ENCODE measurements at regions not wholly inside any gene's neighbourhood (a gene's known extent, or its start where the extent isn't known, plus 50 kb on each side); places are given as distances from the start of the nearest gene placed in this dataset.
A peak's percentile ranks its signal among the peaks of the same experiment; 100 is the strongest.

GRCh38 chrX:125895518-125895917, 270.6 kb downstream of the DCAF12L2 start:
- FAIRE-seq: no peak
- no peak for DNase-seq (ENCODE audit: insufficient read length, low spot score)
- TF ChIP-seq POLR2AphosphoS5 (IDR thresholded peaks at IDR 0.05; ENCODE audit: low read depth, low read length): no peak
- TF ChIP-seq SPI1 (IDR thresholded peaks at IDR 0.05; ENCODE audit: low read depth, low read length): no peak
- no peak for TF ChIP-seq PAX5 (IDR thresholded peaks at IDR 0.05; ENCODE audit: insufficient read depth, low read length, severe bottlenecking)

GRCh38 chrX:125926295-125926694, 239.8 kb downstream of the DCAF12L2 start:
- FAIRE-seq (no peak), DNase-seq (ENCODE audit: insufficient read length, low spot score) (no peak)

GRCh38 chrX:125940985-125941384, 225.1 kb downstream of the DCAF12L2 start:
- no peak for TF ChIP-seq POU2F2 (IDR thresholded peaks at IDR 0.05; ENCODE audit: low read depth, low read length)
- no peak for TF ChIP-seq POLR2A (IDR thresholded peaks at IDR 0.05; ENCODE audit: low read depth, low read length)
- no peak for TF ChIP-seq SPI1 (IDR thresholded peaks at IDR 0.05; ENCODE audit: low read depth, low read length)
- no peak for TF ChIP-seq POLR2AphosphoS5 (IDR thresholded peaks at IDR 0.05; ENCODE audit: low read depth, low read length)
- no peak for TF ChIP-seq PAX5 (IDR thresholded peaks at IDR 0.05; ENCODE audit: insufficient read depth, low read length, severe bottlenecking)
- FAIRE-seq: no peak
- no peak for DNase-seq (ENCODE audit: insufficient read length, low spot score)

More at GRCh38 chrX:125926295-125926694, 239.8 kb downstream of the DCAF12L2 start:
- no peak for TF ChIP-seq SPI1 (IDR thresholded peaks at IDR 0.05; ENCODE audit: low read depth, low read length)
- no peak for TF ChIP-seq POLR2A (IDR thresholded peaks at IDR 0.05; ENCODE audit: low read depth, low read length)

GRCh38 chrX:125947501-125947900, 218.6 kb downstream of the DCAF12L2 start:
- TF ChIP-seq PAX5 (IDR thresholded peaks at IDR 0.05; ENCODE audit: insufficient read depth, low read length, severe bottlenecking): no peak
- no peak for TF ChIP-seq POU2F2 (IDR thresholded peaks at IDR 0.05; ENCODE audit: low read depth, low read length)
- TF ChIP-seq TAF1 (IDR thresholded peaks at IDR 0.05; ENCODE audit: low read depth, low read length): no peak
- no peak for TF ChIP-seq POLR2AphosphoS5 (IDR thresholded peaks at IDR 0.05; ENCODE audit: low read depth, low read length)
- no peak for TF ChIP-seq POLR2A (IDR thresholded peaks at IDR 0.05; ENCODE audit: low read depth, low read length)
- no peak for TF ChIP-seq SPI1 (IDR thresholded peaks at IDR 0.05; ENCODE audit: low read depth, low read length)
- no peak for FAIRE-seq
- no peak for DNase-seq (ENCODE audit: insufficient read length, low spot score)

GRCh38 chrX:125952973-125953372, 213.1 kb downstream of the DCAF12L2 start:
- DNase-seq (ENCODE audit: insufficient read length, low spot score) (no peak), FAIRE-seq (no peak)
- no peak for TF ChIP-seq POLR2A (IDR thresholded peaks at IDR 0.05; ENCODE audit: low read depth, low read length)
- TF ChIP-seq POLR2AphosphoS5 (IDR thresholded peaks at IDR 0.05; ENCODE audit: low read depth, low read length): no peak
- no peak for TF ChIP-seq PAX5 (IDR thresholded peaks at IDR 0.05; ENCODE audit: insufficient read depth, low read length, severe bottlenecking)
- no peak for TF ChIP-seq SPI1 (IDR thresholded peaks at IDR 0.05; ENCODE audit: low read depth, low read length)
- no peak for TF ChIP-seq POU2F2 (IDR thresholded peaks at IDR 0.05; ENCODE audit: low read depth, low read length)
- TF ChIP-seq TAF1 (IDR thresholded peaks at IDR 0.05; ENCODE audit: low read depth, low read length): no peak

DNA sequence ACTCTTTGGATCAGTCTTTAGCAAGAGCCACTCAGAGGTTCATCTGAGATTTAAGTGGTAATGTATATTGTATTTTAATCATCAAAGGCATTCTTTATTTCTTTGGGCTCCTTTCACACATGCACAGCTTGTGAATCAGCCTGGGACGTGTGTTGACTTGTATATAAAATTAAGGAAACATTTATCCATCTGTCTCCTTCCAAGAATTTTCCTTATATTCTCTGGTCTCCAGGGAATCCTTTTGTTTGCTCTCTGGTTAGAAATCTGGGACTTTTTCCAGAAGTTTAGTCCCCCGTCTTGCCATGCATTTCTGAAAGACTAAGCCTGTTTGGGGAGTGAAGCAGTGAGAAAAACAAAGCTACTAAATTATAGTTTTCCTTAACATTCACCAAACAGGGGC, 212.3 kb downstream of the DCAF12L2 start:
- FAIRE-seq (no peak), DNase-seq (ENCODE audit: insufficient read length, low spot score) (no peak)
- TF ChIP-seq POLR2AphosphoS5 (IDR thresholded peaks at IDR 0.05; ENCODE audit: low read depth, low read length) (no peak), POLR2A (IDR thresholded peaks at IDR 0.05; ENCODE audit: low read depth, low read length) (no peak), POU2F2 (IDR thresholded peaks at IDR 0.05; ENCODE audit: low read depth, low read length) (no peak), PAX5 (IDR thresholded peaks at IDR 0.05; ENCODE audit: insufficient read depth, low read length, severe bottlenecking) (no peak), SPI1 (IDR thresholded peaks at IDR 0.05; ENCODE audit: low read depth, low read length) (no peak)

DNA sequence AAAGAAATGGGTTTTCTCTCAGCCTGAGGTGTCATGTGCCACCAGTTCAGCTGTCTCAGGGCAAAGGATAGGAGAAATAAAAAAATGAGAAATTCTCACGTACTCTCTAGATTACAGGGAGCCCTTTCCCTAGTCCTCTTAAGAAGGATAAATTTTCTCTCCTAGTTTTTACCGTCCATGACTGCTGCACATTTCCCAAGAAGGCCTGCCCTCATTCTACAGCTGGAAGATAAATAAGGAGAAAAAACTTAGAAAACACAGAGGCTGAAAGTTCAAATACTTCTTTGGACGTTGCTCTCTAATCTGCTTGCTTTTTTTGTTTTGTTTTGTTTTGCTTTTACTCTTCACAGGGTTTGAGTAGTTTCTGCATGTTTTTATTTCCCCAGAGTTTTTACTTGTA, 211.9 kb downstream of the DCAF12L2 start:
- DNase-seq (ENCODE audit: insufficient read length, low spot score) (no peak), FAIRE-seq (no peak)
- TF ChIP-seq SPI1 (IDR thresholded peaks at IDR 0.05; ENCODE audit: low read depth, low read length): no peak
- no peak for TF ChIP-seq POU2F2 (IDR thresholded peaks at IDR 0.05; ENCODE audit: low read depth, low read length)
- TF ChIP-seq POLR2A (IDR thresholded peaks at IDR 0.05; ENCODE audit: low read depth, low read length): no peak
- no peak for TF ChIP-seq POLR2AphosphoS5 (IDR thresholded peaks at IDR 0.05; ENCODE audit: low read depth, low read length)
- TF ChIP-seq PAX5 (IDR thresholded peaks at IDR 0.05; ENCODE audit: insufficient read depth, low read length, severe bottlenecking): no peak
- TF ChIP-seq TAF1 (IDR thresholded peaks at IDR 0.05; ENCODE audit: low read depth, low read length): no peak

GRCh38 chrX:125977851-125978250, 188.2 kb downstream of the DCAF12L2 start:
- FAIRE-seq: no peak
- no peak for DNase-seq (ENCODE audit: insufficient read length, low spot score)
- TF ChIP-seq POLR2AphosphoS5 (IDR thresholded peaks at IDR 0.05; ENCODE audit: low read depth, low read length): no peak
- TF ChIP-seq POLR2A (IDR thresholded peaks at IDR 0.05; ENCODE audit: low read depth, low read length): no peak
- no peak for TF ChIP-seq PAX5 (IDR thresholded peaks at IDR 0.05; ENCODE audit: insufficient read depth, low read length, severe bottlenecking)
- TF ChIP-seq TAF1 (IDR thresholded peaks at IDR 0.05; ENCODE audit: low read depth, low read length): no peak
- TF ChIP-seq SPI1 (IDR thresholded peaks at IDR 0.05; ENCODE audit: low read depth, low read length): no peak
- no peak for TF ChIP-seq POU2F2 (IDR thresholded peaks at IDR 0.05; ENCODE audit: low read depth, low read length)

- no peak for DNase-seq (ENCODE audit: insufficient read length, low spot score)
- TF ChIP-seq PAX5 (IDR thresholded peaks at IDR 0.05; ENCODE audit: insufficient read depth, low read length, severe bottlenecking) (no peak), POU2F2 (IDR thresholded peaks at IDR 0.05; ENCODE audit: low read depth, low read length) (no peak), POLR2A (IDR thresholded peaks at IDR 0.05; ENCODE audit: low read depth, low read length) (no peak), SPI1 (IDR thresholded peaks at IDR 0.05; ENCODE audit: low read depth, low read length) (no peak), TAF1 (IDR thresholded peaks at IDR 0.05; ENCODE audit: low read depth, low read length) (no peak), POLR2AphosphoS5 (IDR thresholded peaks at IDR 0.05; ENCODE audit: low read depth, low read length) (no peak)
- peak; percentile 72 for FAIRE-seq
Measured at GRCh38 chrX:125998432-125998831, 167.7 kb downstream of the DCAF12L2 start.

- TF ChIP-seq SPI1 (IDR thresholded peaks at IDR 0.05; ENCODE audit: low read depth, low read length) (no peak), POU2F2 (IDR thresholded peaks at IDR 0.05; ENCODE audit: low read depth, low read length) (no peak), POLR2AphosphoS5 (IDR thresholded peaks at IDR 0.05; ENCODE audit: low read depth, low read length) (no peak), PAX5 (IDR thresholded peaks at IDR 0.05; ENCODE audit: insufficient read depth, low read length, severe bottlenecking) (no peak), POLR2A (IDR thresholded peaks at IDR 0.05; ENCODE audit: low read depth, low read length) (no peak)
- DNase-seq (ENCODE audit: insufficient read length, low spot score) (no peak), FAIRE-seq (no peak)
Measured at GRCh38 chrX:126027229-126027628, 138.9 kb downstream of the DCAF12L2 start.
